OCI-LY7 (cell line): ENCODE measurements at regions not wholly inside any gene's neighbourhood (a gene's known extent, or its start where the extent isn't known, plus 50 kb on each side); places are given as distances from the start of the nearest gene placed in this dataset.

Source experiments
- BruUV-seq: library from RNA; stranded (reverse); fragments of 400-500 nt; replicated peaks from 2 replicates; lab custom pipeline; 2021; lab: Mats Ljungman, UMichigan
- CTCF ChIA-PET: fragments of 300-600 bp; sonication (Branson Sonifier 250); formaldehyde crosslinking; loops from one replicate; lab custom pipeline; 2022; ENCODE audit warnings: antibody characterized with exemption; ENCODE audit not compliant: unreplicated experiment; lab: Charles Lee
- POLR2A ChIA-PET: fragments of 300-600 bp; sonication (Branson Sonifier 250); formaldehyde crosslinking; loops from one replicate; lab custom pipeline; 2022; ENCODE audit warnings: antibody characterized with exemption; lab: Charles Lee
- DNase-seq: peaks from one replicate; pipeline ENCODE4 v3.0.0-alpha.2; 2015; ENCODE audit warnings: low spot score
- H2AFZ ChIP-seq: fragments of 200-600 bp; sonication (generic), shearing (Covaris generic); 2 replicates; pipeline ENCODE4 v1.6.1; 2014; ENCODE audit warnings: mild to moderate bottlenecking, antibody characterized with exemption, low read length, moderate library complexity
- H3K27ac ChIP-seq: fragments of 200-600 bp; sonication (generic); 2 replicates; pipeline ENCODE4 v1.5.1; 2014; ENCODE audit warnings: mixed run types, low read depth, mild to moderate bottlenecking, moderate library complexity, low read length, inconsistent platforms; ENCODE audit not compliant: poor library complexity, severe bottlenecking
- H3K36me3 ChIP-seq: fragments of 200-600 bp; sonication (generic); 2 replicates; pipeline ENCODE4 v1.6.1; 2014; ENCODE audit warnings: mild to moderate bottlenecking, antibody characterized with exemption, low read length, moderate library complexity, mixed read lengths; ENCODE audit not compliant: insufficient read depth
- H3K4me1 ChIP-seq: fragments of 200-600 bp; sonication (generic); 2 replicates; pipeline ENCODE4 v1.5.1; 2014; ENCODE audit warnings: mild to moderate bottlenecking, low read length; ENCODE audit not compliant: insufficient read depth, poor library complexity, severe bottlenecking
- H3K4me2 ChIP-seq: fragments of 200-600 bp; sonication (generic); 2 replicates; pipeline ENCODE4 v1.6.1; 2014; ENCODE audit warnings: mild to moderate bottlenecking, low read length
- H3K4me3 ChIP-seq: fragments of 200-600 bp; sonication (generic); 2 replicates; pipeline ENCODE4 v1.5.1; 2014; ENCODE audit warnings: mild to moderate bottlenecking, low read depth, low read length; ENCODE audit not compliant: poor library complexity, severe bottlenecking
- H3K79me2 ChIP-seq: fragments of 200-600 bp; sonication (generic); 2 replicates; pipeline ENCODE4 v1.6.1; 2016; ENCODE audit warnings: low read depth, mild to moderate bottlenecking, low read length, moderate library complexity, mixed read lengths; ENCODE audit not compliant: insufficient read depth
- H3K9me2 ChIP-seq: fragments of 200-600 bp; sonication (generic); 2 replicates; pipeline ENCODE4 v1.6.1; 2016; ENCODE audit warnings: mild to moderate bottlenecking, low read length, mixed read lengths; ENCODE audit not compliant: insufficient read depth
- H3K9me3 ChIP-seq: fragments of 200-600 bp; sonication (generic); 2 replicates; pipeline ENCODE4 v1.6.1; 2014; ENCODE audit warnings: mild to moderate bottlenecking, mixed run types, low read length, mixed read lengths
- H4K20me1 ChIP-seq: fragments of 200-600 bp; sonication (generic); 2 replicates; pipeline ENCODE4 v1.6.1; 2014; ENCODE audit warnings: mild to moderate bottlenecking, antibody characterized with exemption, low read length, moderate library complexity, mixed read lengths; ENCODE audit not compliant: insufficient read depth
- CTCF ChIP-seq: fragments of 200-600 bp; sonication (generic); conservative IDR thresholded peaks from 2 replicates; pipeline ENCODE4 v1.5.1; 2014; ENCODE audit warnings: mild to moderate bottlenecking, antibody characterized with exemption, low read length, moderate library complexity, mixed read lengths
- EZH2phosphoT487 ChIP-seq: fragments of 200-600 bp; sonication (generic); IDR thresholded peaks from 2 replicates; pipeline ENCODE4 v1.6.1; 2018; ENCODE audit warnings: low read depth, borderline replicate concordance, mild to moderate bottlenecking, mixed run types, antibody characterized with exemption, low read length, moderate library complexity, mixed read lengths
- intact Hi-C: fragments of 100-400 bp; cut with micrococcal nuclease; formaldehyde crosslinking; loops from one replicate; pipeline ENCODE4 v1.10.0; 2022; ENCODE audit not compliant: unreplicated experiment

GRCh38 chr2:67309281-67309680 is 87.9 kb upstream of the ETAA1 start:
- POLR2A ChIA-PET, result interaction anchor here (1.2 kb wide), 1 partner anchor 16 kb away, joined by 4 read pairs; no protein-coding TSS in a partner anchor
- H3K9me2 ChIP-seq, result no peaks in the 10 kb centered on the region
- no peak overlapping the region for H2AFZ ChIP-seq
- TF ChIP-seq EZH2phosphoT487 (no peak), CTCF (no peak)
- no peak overlapping the region for H3K4me2 ChIP-seq
- no peaks in the 10 kb centered on the region for H3K79me2 ChIP-seq
- H3K9me3 ChIP-seq, result no peaks in the 10 kb centered on the region
- no peaks in the 10 kb centered on the region for H4K20me1 ChIP-seq
- H3K36me3 ChIP-seq, result no peaks in the 10 kb centered on the region
- DNase-seq, result no peak
- no peak overlapping the region for H3K27ac ChIP-seq
- H3K4me3 ChIP-seq, result no peak overlapping the region
- intact Hi-C loops, result no loop called here
- no peaks in the 10 kb centered on the region for H3K4me1 ChIP-seq
- no TSS peak for BruUV-seq
- CTCF ChIA-PET, result no interaction called here

- Histone ChIP-seq H3K4me1 (no peaks in the 10 kb centered on the region), H3K36me3 (no peaks in the 10 kb centered on the region), H2AFZ (no peak overlapping the region), H3K9me3 (no peaks in the 10 kb centered on the region), H4K20me1 (no peaks in the 10 kb centered on the region), H3K4me2 (no peak overlapping the region), H3K9me2 (no peaks in the 10 kb centered on the region), H3K4me3 (no peak overlapping the region), H3K79me2 (no peaks in the 10 kb centered on the region), H3K27ac (no peak overlapping the region)
- no peak for DNase-seq
- CTCF ChIA-PET, result no interaction called here
- no peak for TF ChIP-seq EZH2phosphoT487
- TF ChIP-seq CTCF, result no peak
- BruUV-seq, result no TSS peak
- intact Hi-C loops, result no loop called here
- POLR2A ChIA-PET, result interaction anchor here (1.0 kb wide), 1 partner anchor 20 kb away, joined by 5 read pairs; no protein-coding TSS in a partner anchor
Measured at GRCh38 chr2:67311536-67311935, 85.6 kb upstream of the ETAA1 start.

- no peak for TF ChIP-seq CTCF
- no peak for TF ChIP-seq EZH2phosphoT487
- Histone ChIP-seq H3K9me2 (no peaks in the 10 kb centered on the region), H3K79me2 (no peaks in the 10 kb centered on the region), H3K4me1 (no peaks in the 10 kb centered on the region), H4K20me1 (no peaks in the 10 kb centered on the region), H3K27ac (no peak overlapping the region), H3K4me3 (no peak overlapping the region), H2AFZ (no peak overlapping the region), H3K36me3 (no peaks in the 10 kb centered on the region), H3K4me2 (no peak overlapping the region), H3K9me3 (no peaks in the 10 kb centered on the region)
- ChIA-PET POLR2A (no interaction called here), CTCF (no interaction called here)
- intact Hi-C loops, result no loop called here
- BruUV-seq, result no TSS peak
- DNase-seq, result no peak
Measured at GRCh38 chr2:67312871-67313270, 84.3 kb upstream of the ETAA1 start.
